ENCODE measurements at regions not wholly inside any gene's neighbourhood (a gene's known extent, or its start where the extent isn't known, plus 50 kb on each side); places are given as distances from the start of the nearest gene placed in this dataset.

GRCh38 chr10:80730522-80730921 lies 192.8 kb downstream of the SH2D4B start:
- TF ChIP-seq ZNF565 (CRISPR knock-in tag; conservative IDR thresholded peaks at IDR 0.05; ENCODE audit: low read depth) = no peak
- no peak for TF ChIP-seq ZNF70 (CRISPR knock-in tag; IDR thresholded peaks at IDR 0.05)
- no peak for TF ChIP-seq TCF4 (CRISPR knock-in tag; IDR thresholded peaks at IDR 0.05; ENCODE audit: borderline replicate concordance)
- no peak for TF ChIP-seq CSDC2 (CRISPR knock-in tag; IDR thresholded peaks at IDR 0.05)
- no peak for TF ChIP-seq BACH2 (CRISPR knock-in tag; IDR thresholded peaks at IDR 0.05; ENCODE audit: borderline replicate concordance)
- TF ChIP-seq ZFP30 (CRISPR knock-in tag; IDR thresholded peaks at IDR 0.05) = no peak
- TF ChIP-seq ARNTL (CRISPR knock-in tag; IDR thresholded peaks at IDR 0.05; ENCODE audit: borderline replicate concordance, low read depth) = no peak
- TF ChIP-seq ZFP3 (CRISPR knock-in tag; IDR thresholded peaks at IDR 0.05) = no peak
- TF ChIP-seq, protein P1, sequence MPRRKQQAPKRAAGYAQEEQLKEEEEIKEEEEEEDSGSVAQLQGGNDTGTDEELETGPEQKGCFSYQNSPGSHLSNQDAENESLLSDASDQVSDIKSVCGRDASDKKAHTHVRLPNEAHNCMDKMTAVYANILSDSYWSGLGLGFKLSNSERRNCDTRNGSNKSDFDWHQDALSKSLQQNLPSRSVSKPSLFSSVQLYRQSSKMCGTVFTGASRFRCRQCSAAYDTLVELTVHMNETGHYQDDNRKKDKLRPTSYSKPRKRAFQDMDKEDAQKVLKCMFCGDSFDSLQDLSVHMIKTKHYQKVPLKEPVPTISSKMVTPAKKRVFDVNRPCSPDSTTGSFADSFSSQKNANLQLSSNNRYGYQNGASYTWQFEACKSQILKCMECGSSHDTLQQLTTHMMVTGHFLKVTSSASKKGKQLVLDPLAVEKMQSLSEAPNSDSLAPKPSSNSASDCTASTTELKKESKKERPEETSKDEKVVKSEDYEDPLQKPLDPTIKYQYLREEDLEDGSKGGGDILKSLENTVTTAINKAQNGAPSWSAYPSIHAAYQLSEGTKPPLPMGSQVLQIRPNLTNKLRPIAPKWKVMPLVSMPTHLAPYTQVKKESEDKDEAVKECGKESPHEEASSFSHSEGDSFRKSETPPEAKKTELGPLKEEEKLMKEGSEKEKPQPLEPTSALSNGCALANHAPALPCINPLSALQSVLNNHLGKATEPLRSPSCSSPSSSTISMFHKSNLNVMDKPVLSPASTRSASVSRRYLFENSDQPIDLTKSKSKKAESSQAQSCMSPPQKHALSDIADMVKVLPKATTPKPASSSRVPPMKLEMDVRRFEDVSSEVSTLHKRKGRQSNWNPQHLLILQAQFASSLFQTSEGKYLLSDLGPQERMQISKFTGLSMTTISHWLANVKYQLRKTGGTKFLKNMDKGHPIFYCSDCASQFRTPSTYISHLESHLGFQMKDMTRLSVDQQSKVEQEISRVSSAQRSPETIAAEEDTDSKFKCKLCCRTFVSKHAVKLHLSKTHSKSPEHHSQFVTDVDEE (CRISPR knock-in tag; IDR thresholded peaks at IDR 0.05) = no peak
- no peak for TF ChIP-seq POU6F1 (CRISPR knock-in tag; IDR thresholded peaks at IDR 0.05; ENCODE audit: borderline replicate concordance, low read depth)
- TF ChIP-seq PPARA (CRISPR knock-in tag; IDR thresholded peaks at IDR 0.05; ENCODE audit: borderline replicate concordance) = no peak
- TF ChIP-seq OSR1 (CRISPR knock-in tag; IDR thresholded peaks at IDR 0.05) = no peak
- no peak for TF ChIP-seq ZC3H10 (CRISPR knock-in tag; IDR thresholded peaks at IDR 0.05)
- ATAC-seq = no peak

DNA sequence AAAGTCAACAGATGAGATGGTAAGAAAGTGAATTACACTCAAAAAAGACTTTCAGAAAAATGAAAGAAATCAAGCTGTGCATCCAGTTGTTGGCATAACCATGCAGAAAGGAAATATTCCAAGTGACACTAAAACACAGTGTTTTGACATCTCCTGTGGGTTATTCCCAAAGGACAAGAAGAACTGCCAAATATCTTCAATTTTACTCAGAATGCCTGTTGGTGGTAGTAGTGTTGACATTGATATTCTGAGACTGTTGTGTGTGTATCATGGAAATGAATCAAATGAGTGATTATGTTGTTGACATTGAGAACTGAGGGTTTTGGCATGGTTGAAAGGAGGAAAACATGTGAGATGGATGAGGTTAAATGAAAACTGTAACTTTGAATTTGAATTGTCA lies 196.9 kb downstream of the SH2D4B start:
- no peak for ATAC-seq

DNA sequence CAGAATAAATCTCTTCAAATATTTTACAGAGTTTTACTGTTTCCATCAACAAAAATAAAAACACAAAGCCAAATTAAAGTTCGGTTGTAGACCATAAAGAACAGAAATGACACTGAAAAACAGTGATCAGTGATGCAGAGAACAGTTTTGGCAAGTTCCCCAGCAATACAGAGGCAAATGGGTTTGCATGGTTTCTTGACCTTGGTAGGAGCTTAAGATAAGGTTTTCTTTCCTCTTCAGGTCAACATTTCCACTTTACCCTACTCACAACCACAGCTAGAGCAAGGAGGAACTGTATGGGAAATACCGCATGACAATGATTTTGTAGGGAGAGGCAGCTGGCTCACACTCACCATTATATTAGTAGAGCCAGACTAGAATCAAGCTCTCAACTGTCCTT lies 199.5 kb downstream of the SH2D4B start:
- no peak for ATAC-seq
- TF ChIP-seq ZNF70 (CRISPR knock-in tag; IDR thresholded peaks at IDR 0.05) (no peak), ARNTL (CRISPR knock-in tag; IDR thresholded peaks at IDR 0.05; ENCODE audit: borderline replicate concordance, low read depth) (no peak), ZNF565 (CRISPR knock-in tag; conservative IDR thresholded peaks at IDR 0.05; ENCODE audit: low read depth) (no peak), PATZ1 (CRISPR knock-in tag; IDR thresholded peaks at IDR 0.05; ENCODE audit: borderline replicate concordance) (no peak), POU6F1 (CRISPR knock-in tag; IDR thresholded peaks at IDR 0.05; ENCODE audit: borderline replicate concordance, low read depth) (no peak), OSR1 (CRISPR knock-in tag; IDR thresholded peaks at IDR 0.05) (no peak), TOX (CRISPR knock-in tag; IDR thresholded peaks at IDR 0.05; ENCODE audit: borderline replicate concordance) (no peak), ZFP3 (CRISPR knock-in tag; IDR thresholded peaks at IDR 0.05) (no peak), ESRRG (CRISPR knock-in tag; IDR thresholded peaks at IDR 0.05) (no peak), ZC3H10 (CRISPR knock-in tag; IDR thresholded peaks at IDR 0.05) (no peak), PPARA (CRISPR knock-in tag; IDR thresholded peaks at IDR 0.05; ENCODE audit: borderline replicate concordance) (no peak), SNAI2 (CRISPR knock-in tag; IDR thresholded peaks at IDR 0.05) (no peak), ISL1 (CRISPR knock-in tag; IDR thresholded peaks at IDR 0.05) (no peak), CSDC2 (CRISPR knock-in tag; IDR thresholded peaks at IDR 0.05) (no peak)
- TF ChIP-seq, protein P1 (CRISPR knock-in tag; IDR thresholded peaks at IDR 0.05) = no peak
- TF ChIP-seq, protein P2, sequence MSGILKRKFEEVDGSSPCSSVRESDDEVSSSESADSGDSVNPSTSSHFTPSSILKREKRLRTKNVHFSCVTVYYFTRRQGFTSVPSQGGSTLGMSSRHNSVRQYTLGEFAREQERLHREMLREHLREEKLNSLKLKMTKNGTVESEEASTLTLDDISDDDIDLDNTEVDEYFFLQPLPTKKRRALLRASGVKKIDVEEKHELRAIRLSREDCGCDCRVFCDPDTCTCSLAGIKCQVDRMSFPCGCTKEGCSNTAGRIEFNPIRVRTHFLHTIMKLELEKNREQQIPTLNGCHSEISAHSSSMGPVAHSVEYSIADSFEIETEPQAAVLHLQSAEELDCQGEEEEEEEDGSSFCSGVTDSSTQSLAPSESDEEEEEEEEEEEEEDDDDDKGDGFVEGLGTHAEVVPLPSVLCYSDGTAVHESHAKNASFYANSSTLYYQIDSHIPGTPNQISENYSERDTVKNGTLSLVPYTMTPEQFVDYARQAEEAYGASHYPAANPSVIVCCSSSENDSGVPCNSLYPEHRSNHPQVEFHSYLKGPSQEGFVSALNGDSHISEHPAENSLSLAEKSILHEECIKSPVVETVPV (CRISPR knock-in tag; IDR thresholded peaks at IDR 0.05) = no peak

More for the DNA sequence above, 196.9 kb downstream of the SH2D4B start:
- TF ChIP-seq ZFP3 (CRISPR knock-in tag; IDR thresholded peaks at IDR 0.05) = no peak
